ENCODE measurements at regions not wholly inside any gene's neighbourhood (a gene's known extent, or its start where the extent isn't known, plus 50 kb on each side); places are given as distances from the start of the nearest gene placed in this dataset.

DNA sequence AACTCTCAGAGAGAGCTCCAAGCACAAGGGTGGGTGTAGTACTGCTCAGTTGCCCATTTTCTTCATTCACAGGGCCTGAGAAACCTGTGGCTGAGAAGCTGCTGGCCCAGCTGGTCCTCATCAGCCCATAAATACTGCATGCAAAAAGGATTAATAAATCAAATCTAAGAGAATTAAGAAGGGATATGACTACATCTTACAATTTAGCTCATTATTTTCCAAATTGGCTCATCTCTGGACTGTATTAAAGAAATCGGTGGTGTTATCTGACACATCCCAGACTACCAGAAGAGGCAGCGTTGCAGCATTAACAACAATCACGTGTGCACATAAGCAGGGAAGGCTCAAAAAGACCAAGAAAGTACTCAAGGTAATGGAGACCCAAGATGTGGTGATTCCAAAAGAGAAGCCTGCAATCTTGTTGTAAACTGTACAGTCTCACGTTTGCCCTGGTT is 90.7 kb downstream of the CD24 start:
- TF ChIP-seq, protein P1, sequence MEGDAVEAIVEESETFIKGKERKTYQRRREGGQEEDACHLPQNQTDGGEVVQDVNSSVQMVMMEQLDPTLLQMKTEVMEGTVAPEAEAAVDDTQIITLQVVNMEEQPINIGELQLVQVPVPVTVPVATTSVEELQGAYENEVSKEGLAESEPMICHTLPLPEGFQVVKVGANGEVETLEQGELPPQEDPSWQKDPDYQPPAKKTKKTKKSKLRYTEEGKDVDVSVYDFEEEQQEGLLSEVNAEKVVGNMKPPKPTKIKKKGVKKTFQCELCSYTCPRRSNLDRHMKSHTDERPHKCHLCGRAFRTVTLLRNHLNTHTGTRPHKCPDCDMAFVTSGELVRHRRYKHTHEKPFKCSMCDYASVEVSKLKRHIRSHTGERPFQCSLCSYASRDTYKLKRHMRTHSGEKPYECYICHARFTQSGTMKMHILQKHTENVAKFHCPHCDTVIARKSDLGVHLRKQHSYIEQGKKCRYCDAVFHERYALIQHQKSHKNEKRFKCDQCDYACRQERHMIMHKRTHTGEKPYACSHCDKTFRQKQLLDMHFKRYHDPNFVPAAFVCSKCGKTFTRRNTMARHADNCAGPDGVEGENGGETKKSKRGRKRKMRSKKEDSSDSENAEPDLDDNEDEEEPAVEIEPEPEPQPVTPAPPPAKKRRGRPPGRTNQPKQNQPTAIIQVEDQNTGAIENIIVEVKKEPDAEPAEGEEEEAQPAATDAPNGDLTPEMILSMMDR (IDR thresholded peaks at IDR 0.05; ENCODE audit: poor library complexity): peak; percentile 19
- TF ChIP-seq EZH2 (IDR thresholded peaks at IDR 0.05; ENCODE audit: borderline replicate concordance): no peak
